ENCODE measurements at regions not wholly inside any gene's neighbourhood (a gene's known extent, or its start where the extent isn't known, plus 50 kb on each side); places are given as distances from the start of the nearest gene placed in this dataset.

DNA sequence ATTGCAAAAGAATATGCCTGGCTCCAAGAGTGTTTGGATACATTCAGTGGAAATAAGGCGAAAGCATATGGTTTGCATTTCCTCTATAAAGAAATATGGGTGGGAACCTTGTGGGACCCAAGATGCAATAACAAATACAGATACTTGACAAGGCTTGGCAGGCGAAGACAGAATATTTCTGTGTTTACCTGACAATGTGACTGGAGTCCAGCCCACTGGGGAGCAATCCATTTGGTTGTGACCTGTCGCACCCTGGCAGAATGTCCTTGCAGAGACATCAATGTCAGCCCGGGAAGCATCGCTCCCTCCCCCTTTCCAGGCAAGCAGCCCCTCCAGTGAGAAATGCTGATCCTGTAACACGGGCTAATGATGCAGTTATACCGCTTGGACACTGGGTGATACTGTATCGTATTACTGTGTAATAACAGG, 296.6 kb downstream of the MAF start:
- TF ChIP-seq, protein P1, sequence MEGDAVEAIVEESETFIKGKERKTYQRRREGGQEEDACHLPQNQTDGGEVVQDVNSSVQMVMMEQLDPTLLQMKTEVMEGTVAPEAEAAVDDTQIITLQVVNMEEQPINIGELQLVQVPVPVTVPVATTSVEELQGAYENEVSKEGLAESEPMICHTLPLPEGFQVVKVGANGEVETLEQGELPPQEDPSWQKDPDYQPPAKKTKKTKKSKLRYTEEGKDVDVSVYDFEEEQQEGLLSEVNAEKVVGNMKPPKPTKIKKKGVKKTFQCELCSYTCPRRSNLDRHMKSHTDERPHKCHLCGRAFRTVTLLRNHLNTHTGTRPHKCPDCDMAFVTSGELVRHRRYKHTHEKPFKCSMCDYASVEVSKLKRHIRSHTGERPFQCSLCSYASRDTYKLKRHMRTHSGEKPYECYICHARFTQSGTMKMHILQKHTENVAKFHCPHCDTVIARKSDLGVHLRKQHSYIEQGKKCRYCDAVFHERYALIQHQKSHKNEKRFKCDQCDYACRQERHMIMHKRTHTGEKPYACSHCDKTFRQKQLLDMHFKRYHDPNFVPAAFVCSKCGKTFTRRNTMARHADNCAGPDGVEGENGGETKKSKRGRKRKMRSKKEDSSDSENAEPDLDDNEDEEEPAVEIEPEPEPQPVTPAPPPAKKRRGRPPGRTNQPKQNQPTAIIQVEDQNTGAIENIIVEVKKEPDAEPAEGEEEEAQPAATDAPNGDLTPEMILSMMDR (IDR thresholded peaks at IDR 0.05; ENCODE audit: insufficient read depth, low read length, poor library complexity, severe bottlenecking), result no peak
- Histone ChIP-seq H3K4me3 (replicated peaks; ENCODE audit: low read depth, low read length) (no peak overlapping the region), H3K36me3 (ENCODE audit: control insufficient read depth, insufficient read depth, low read length) (no peaks in the 10 kb centered on the region), H3K27me3 (replicated peaks; ENCODE audit: control insufficient read depth, insufficient read depth, low read length) (no peaks in the 10 kb centered on the region; the same call in none of the 2 replicates)
- DNase-seq (ENCODE audit: extremely low read depth, insufficient read length), result no peak

DNA sequence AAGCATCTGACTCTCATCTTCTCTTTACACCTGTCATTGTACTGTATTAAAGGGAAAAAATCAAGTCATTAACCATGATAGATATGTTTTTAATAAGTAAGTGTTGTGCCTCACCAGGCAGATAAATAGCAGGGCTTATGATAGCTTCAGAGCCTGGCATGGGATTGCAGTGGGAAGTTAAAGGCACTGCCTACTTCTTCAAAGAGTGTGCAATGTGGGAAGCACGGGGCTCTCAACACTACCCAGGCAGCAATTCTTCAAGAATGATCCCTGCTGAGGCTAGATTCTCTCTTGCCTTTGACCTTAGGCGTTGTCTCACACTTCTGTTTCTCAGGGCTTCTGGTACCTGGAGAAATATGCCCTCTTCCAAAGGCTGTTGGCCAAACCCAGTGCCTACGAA, 297.3 kb downstream of the MAF start:
- no peak for DNase-seq (ENCODE audit: extremely low read depth, insufficient read length)
- Histone ChIP-seq H3K27me3 (replicated peaks; ENCODE audit: control insufficient read depth, insufficient read depth, low read length) (no peaks in the 10 kb centered on the region; the same call in none of the 2 replicates), H3K36me3 (ENCODE audit: control insufficient read depth, insufficient read depth, low read length) (no peaks in the 10 kb centered on the region), H3K4me3 (replicated peaks; ENCODE audit: low read depth, low read length) (no peak overlapping the region)
- TF ChIP-seq, protein P1 (IDR thresholded peaks at IDR 0.05; ENCODE audit: insufficient read depth, low read length, poor library complexity, severe bottlenecking), result no peak

DNA sequence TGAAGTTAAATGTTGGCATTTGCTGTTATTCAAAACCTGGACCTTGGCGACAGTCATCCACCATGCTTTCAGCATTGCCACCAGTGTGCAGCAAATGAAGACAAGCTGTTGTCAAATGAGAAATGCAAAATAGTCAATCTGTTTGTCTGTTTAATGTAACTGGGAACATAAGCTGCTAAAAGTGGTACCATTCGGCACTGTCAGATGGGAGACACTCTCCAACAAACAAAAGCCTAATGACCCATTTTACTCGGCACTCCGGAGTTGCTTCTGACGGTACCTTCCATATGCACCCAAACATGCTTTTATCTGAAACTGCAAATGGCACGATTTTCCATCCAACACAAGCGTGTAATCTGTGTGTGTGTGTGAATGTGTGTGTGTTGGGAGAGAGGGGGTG, 297.8 kb downstream of the MAF start:
- H3K4me3 ChIP-seq (replicated peaks; ENCODE audit: low read depth, low read length), result no peak overlapping the region
- no peaks in the 10 kb centered on the region; the same call in none of the 2 replicates for H3K27me3 ChIP-seq (replicated peaks; ENCODE audit: control insufficient read depth, insufficient read depth, low read length)
- H3K36me3 ChIP-seq (ENCODE audit: control insufficient read depth, insufficient read depth, low read length), result no peaks in the 10 kb centered on the region
- no peak for DNase-seq (ENCODE audit: extremely low read depth, insufficient read length)
- TF ChIP-seq, protein P1 (IDR thresholded peaks at IDR 0.05; ENCODE audit: insufficient read depth, low read length, poor library complexity, severe bottlenecking), result no peak

DNA sequence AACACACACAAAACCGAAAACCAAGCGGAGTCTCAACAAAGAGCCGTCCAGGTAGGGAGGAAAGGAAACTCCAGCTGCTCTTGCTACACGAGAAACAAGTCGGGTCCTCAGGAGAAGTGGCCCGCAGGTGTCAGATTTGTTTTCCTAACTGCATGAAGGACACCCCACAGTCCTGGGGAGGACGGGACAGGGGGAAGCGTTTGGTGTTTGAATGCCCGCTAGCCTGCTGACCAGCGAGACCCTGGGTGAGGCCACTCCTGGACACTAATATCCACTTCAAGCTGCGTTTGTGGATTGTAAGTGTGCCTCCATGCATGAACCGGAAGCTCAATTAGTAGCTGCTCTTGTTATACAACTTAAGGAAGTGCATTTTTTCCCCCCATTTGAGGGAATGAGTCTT, 299.5 kb downstream of the MAF start:
- DNase-seq (ENCODE audit: extremely low read depth, insufficient read length), result no peak
- Histone ChIP-seq H3K27me3 (replicated peaks; ENCODE audit: control insufficient read depth, insufficient read depth, low read length) (no peaks in the 10 kb centered on the region; the same call in none of the 2 replicates), H3K4me3 (replicated peaks; ENCODE audit: low read depth, low read length) (no peak overlapping the region), H3K36me3 (ENCODE audit: control insufficient read depth, insufficient read depth, low read length) (no peaks in the 10 kb centered on the region)
- TF ChIP-seq, protein P1 (IDR thresholded peaks at IDR 0.05; ENCODE audit: insufficient read depth, low read length, poor library complexity, severe bottlenecking), result no peak

DNA sequence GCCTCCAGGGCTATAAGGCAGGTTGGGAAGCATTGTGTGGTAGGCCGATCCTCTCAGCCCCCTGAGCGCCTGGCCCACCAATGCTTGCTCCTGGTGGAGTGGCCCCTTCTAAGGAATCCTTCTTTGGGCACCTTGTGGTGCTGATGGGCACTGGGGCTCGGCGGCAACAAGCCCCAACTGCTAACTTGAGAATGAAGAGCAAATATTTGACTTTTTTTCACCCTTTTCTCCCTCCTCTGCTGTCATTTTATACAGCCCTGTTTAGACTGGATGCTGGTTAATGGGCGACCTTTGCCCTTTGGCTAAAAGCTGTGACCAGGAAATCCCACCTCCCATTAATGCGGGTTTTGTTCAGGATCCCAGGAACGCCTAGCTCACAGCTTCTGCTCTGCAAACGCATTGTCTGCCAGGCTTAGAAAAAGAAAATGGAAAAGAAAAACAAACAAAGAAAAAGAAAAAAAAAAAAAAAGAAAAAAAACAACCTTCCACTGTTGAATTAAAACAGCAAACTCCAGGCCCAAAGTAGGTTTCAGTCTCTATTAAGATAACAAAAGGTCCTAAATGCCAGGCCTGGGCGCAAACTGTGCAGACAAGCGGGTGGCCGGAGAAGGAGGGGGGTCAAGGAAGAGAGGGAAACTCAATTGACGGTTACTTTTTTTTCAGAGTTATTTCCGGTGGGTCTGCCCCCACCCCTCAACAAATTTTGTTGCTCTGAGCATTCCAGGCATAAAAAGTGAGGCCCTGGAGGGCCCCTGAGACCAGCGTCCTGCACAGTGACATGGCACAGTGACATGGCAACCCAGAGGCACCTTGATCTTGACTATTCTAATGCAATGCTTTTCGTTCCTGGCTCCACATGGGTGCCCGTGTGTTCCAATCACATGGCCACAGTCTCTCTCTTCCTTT, 301.4 kb downstream of the MAF start:
- DNase-seq (ENCODE audit: extremely low read depth, insufficient read length), result no peak
- no peaks in the 10 kb centered on the region for H3K36me3 ChIP-seq (ENCODE audit: control insufficient read depth, insufficient read depth, low read length)
- no peak overlapping the region for H3K4me3 ChIP-seq (replicated peaks; ENCODE audit: low read depth, low read length)
- H3K27me3 ChIP-seq (replicated peaks; ENCODE audit: control insufficient read depth, insufficient read depth, low read length), result no peaks in the 10 kb centered on the region; the same call in none of the 2 replicates
- TF ChIP-seq, protein P1 (IDR thresholded peaks at IDR 0.05; ENCODE audit: insufficient read depth, low read length, poor library complexity, severe bottlenecking), result no peak
